Colonic mucosa (tissue), 4 donors: ENCODE measurements at regions not wholly inside any gene's neighbourhood (a gene's known extent, or its start where the extent isn't known, plus 50 kb on each side); places are given as distances from the start of the nearest gene placed in this dataset.

Source experiments
- DNase-seq: peaks from one replicate; pipeline ENCODE4 v3.0.0-alpha.2; 2020
- H3K27ac ChIP-seq: fragments of 200-600 bp; one replicate; pipeline ENCODE4 v1.8.0; 2021
- H3K27me3 ChIP-seq: fragments of 200-600 bp; one replicate; pipeline ENCODE4 v1.8.0; 2021
- H3K36me3 ChIP-seq: fragments of 200-600 bp; one replicate; pipeline ENCODE4 v1.8.0; 2021
- H3K4me1 ChIP-seq: fragments of 200-600 bp; one replicate; pipeline ENCODE4 v1.8.0; 2021; ENCODE audit warnings: mild to moderate bottlenecking
- H3K4me3 ChIP-seq: fragments of 200-600 bp; one replicate; pipeline ENCODE4 v1.8.0; 2021
- H3K9ac ChIP-seq, 2 donors: one replicate each; pipeline ENCODE4 v1.7.0; 2013; ENCODE audit warnings: control low read depth in 2 of 2, low read depth in 2 of 2, low read length in 2 of 2
- H3K9me3 ChIP-seq: fragments of 200-600 bp; one replicate; pipeline ENCODE4 v1.8.0; 2021
- CTCF ChIP-seq: fragments of 200-600 bp; IDR thresholded peaks from one replicate; pipeline ENCODE4 v1.8.0; 2022; ENCODE audit warnings: antibody characterized with exemption, mild to moderate bottlenecking
- intact Hi-C: fragments of 100-400 bp; cut with DNase I; formaldehyde crosslinking; loops from one replicate; pipeline ENCODE4 v1.14.1; 2022
- donor health status: healthy.
- donor health status: DM: no; HTN: no; CAD: no.
- donor health status: DM: no; HTN: no; CAD: no.

- H3K9ac ChIP-seq: no peak overlapping the region
- DNase-seq: no peak
- H3K27me3 ChIP-seq: no peaks in the 10 kb centered on the region
- intact Hi-C loops: no loop called here
- H3K4me3 ChIP-seq: no peak overlapping the region
- no peaks in the 10 kb centered on the region for H3K4me1 ChIP-seq
- no peaks in the 10 kb centered on the region for H3K36me3 ChIP-seq
- TF ChIP-seq CTCF: no peak
- H3K27ac ChIP-seq: no peak overlapping the region
- no peaks in the 10 kb centered on the region for H3K9me3 ChIP-seq
These were observed 774.3 kb downstream of the QKI start for GRCh38 chr6:164188861-164189260.

DNA sequence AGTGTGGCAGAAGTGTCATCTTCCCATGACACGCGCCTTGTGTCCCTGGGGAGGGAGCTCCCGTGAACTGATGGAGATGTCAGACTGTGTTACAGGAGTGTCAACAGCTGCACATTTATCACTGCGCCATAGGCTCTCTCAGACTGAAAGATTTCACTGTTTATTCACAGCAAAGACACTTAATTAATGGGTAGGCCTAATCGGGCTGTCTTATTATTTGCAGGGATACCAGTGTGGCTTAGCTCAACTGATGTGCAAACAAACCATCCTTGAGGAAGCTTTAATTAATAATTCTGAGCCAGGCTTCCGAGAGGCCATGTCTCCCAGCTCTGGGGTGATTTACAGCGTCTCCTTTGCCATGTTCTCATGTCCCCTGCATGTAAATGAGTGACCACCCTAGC, 771.0 kb downstream of the QKI start:
- no peak for DNase-seq
- H3K27ac ChIP-seq: no peak overlapping the region
- H3K27me3 ChIP-seq: no peaks in the 10 kb centered on the region
- no peak overlapping the region for H3K4me3 ChIP-seq
- no peaks in the 10 kb centered on the region for H3K4me1 ChIP-seq
- H3K36me3 ChIP-seq: no peaks in the 10 kb centered on the region
- no peaks in the 10 kb centered on the region for H3K9me3 ChIP-seq
- no peak for TF ChIP-seq CTCF
- intact Hi-C loops: no loop called here
- H3K9ac ChIP-seq: no peak overlapping the region

DNA sequence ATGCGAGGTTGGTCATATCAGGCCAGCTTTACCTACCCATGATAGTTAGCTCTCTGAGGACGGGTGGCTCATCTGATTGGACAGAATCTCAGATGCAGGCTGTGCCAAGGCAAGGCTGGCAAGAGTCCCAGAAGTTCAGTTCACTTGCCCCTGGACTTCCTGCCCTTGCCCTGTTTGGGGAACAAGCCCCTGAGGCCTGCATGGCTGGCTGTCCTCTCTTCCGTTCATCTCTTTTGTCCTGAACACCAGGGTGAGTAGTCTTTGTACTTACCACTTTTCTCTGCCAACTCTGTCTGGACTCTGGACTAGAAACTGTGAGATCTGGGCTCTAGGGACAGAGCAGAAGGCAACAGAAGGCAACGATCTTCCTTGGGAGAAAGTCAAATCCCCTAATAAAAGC, 769.9 kb downstream of the QKI start:
- intact Hi-C loops: no loop called here
- Histone ChIP-seq H3K4me3 (no peak overlapping the region), H3K9ac (no peak overlapping the region), H3K4me1 (no peaks in the 10 kb centered on the region), H3K27me3 (no peaks in the 10 kb centered on the region), H3K27ac (no peak overlapping the region), H3K36me3 (no peaks in the 10 kb centered on the region), H3K9me3 (no peaks in the 10 kb centered on the region)
- no peak for DNase-seq
- no peak for TF ChIP-seq CTCF

- Histone ChIP-seq H3K4me1 (no peaks in the 10 kb centered on the region), H3K27me3 (no peaks in the 10 kb centered on the region), H3K27ac (no peak overlapping the region), H3K36me3 (no peaks in the 10 kb centered on the region), H3K9me3 (no peaks in the 10 kb centered on the region), H3K4me3 (no peak overlapping the region), H3K9ac (no peak overlapping the region)
- intact Hi-C loops: no loop called here
- DNase-seq: no peak
- no peak for TF ChIP-seq CTCF
These were observed 769.1 kb downstream of the QKI start for GRCh38 chr6:164183556-164184123.

DNA sequence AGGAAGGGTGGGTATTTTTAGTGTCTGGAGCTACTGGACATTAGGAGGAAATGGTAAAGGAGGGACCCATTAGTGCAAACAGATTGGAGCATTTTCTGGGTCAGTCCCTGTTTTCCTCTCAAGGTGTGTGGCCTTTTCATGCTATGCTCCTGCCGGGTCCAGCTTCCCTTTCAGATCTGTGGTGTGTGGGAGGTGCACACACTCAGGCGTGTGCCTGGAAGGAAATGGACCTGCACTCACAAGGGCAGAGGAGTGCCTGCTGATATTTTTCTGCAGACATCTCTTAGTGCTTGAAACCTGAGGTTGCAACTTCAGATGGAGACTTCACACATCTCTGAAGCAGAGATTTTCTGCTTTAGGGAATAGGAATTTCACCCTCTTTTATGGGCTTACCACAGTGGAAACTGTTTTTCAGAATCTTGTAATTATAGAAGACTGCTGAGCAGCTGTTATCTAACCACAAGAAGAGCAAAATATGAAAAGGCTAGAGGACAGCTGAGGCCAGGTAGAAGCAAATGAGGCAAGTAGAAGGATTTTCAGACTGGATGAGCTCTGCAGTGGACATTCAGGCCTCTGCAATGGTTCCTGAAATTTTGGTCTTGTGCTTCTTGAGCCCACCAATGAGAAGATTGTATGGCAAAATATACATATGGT, 764.3 kb downstream of the QKI start:
- intact Hi-C loops: no loop called here
- H3K9ac ChIP-seq: no peak overlapping the region
- no peaks in the 10 kb centered on the region for H3K36me3 ChIP-seq
- H3K4me3 ChIP-seq: no peak overlapping the region
- H3K9me3 ChIP-seq: no peaks in the 10 kb centered on the region
- no peak for TF ChIP-seq CTCF
- DNase-seq: no peak
- no peak overlapping the region for H3K27ac ChIP-seq
- no peaks in the 10 kb centered on the region for H3K4me1 ChIP-seq
- H3K27me3 ChIP-seq: no peaks in the 10 kb centered on the region
